Brain microvascular endothelial cell (primary cell): ENCODE measurements at regions not wholly inside any gene's neighbourhood (a gene's known extent, or its start where the extent isn't known, plus 50 kb on each side); places are given as distances from the start of the nearest gene placed in this dataset.

Source experiments
- DNase-seq: peaks from one replicate; pipeline ENCODE4 v3.0.0-alpha.2; 2020
- H3K27ac ChIP-seq: fragments of 250-450 bp; sonication (Bioruptor Pico); 2 replicates; pipeline ENCODE4 v1.5.1; 2020; ENCODE audit warnings: mild to moderate bottlenecking, moderate library complexity
- H3K27me3 ChIP-seq: fragments of 250-450 bp; sonication (Bioruptor Pico); replicated peaks from 2 replicates; pipeline ENCODE4 v1.5.1; 2020; ENCODE audit warnings: mild to moderate bottlenecking
- H3K36me3 ChIP-seq: fragments of 250-450 bp; sonication (Bioruptor Pico); replicated peaks from 2 replicates; pipeline ENCODE4 v1.5.1; 2020; ENCODE audit warnings: mild to moderate bottlenecking
- H3K4me3 ChIP-seq: 2 replicates; pipeline ENCODE4 v1.5.1; 2011; ENCODE audit warnings: low read depth, mild to moderate bottlenecking, control low read depth, low read length, moderate library complexity
- CTCF ChIP-seq: IDR thresholded peaks from 2 replicates; pipeline ENCODE4 v1.5.1; 2011; ENCODE audit warnings: low read depth, mild to moderate bottlenecking, moderate library complexity, low read length, control low read depth, inconsistent platforms; ENCODE audit errors: missing control alignments
- in situ Hi-C: cut with HindIII; loops from 2 replicates; pipeline ENCODE4 v1.10.0; 2017; ENCODE audit warnings: low sequenced_read_pairs, low pct_ligation_motif_present

DNA sequence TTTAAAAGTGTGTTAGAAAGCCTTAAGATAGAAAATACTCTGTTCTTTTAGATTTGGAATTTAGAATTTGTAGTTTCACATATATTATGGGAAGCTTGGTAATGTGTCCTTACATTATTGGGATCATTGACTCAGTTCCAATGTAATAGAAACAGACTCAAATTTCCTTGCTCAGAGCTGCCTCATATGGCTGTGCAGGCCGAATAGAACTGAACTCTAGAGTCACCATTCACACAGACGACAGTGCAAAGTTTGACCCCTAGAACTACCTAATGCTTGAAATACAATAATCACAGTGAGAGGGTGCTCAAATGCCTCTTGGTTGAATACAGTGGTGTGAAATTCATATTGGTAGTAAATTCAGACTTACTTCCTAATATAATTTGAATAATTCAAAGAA is 482.7 kb upstream of the CITED2 start:
- in situ Hi-C loops: no loop called here
- Histone ChIP-seq H3K27ac (no peak overlapping the region), H3K36me3 (no peaks in the 10 kb centered on the region), H3K27me3 (no peaks in the 10 kb centered on the region), H3K4me3 (no peak overlapping the region)
- TF ChIP-seq CTCF: no peak
- DNase-seq: no peak

DNA sequence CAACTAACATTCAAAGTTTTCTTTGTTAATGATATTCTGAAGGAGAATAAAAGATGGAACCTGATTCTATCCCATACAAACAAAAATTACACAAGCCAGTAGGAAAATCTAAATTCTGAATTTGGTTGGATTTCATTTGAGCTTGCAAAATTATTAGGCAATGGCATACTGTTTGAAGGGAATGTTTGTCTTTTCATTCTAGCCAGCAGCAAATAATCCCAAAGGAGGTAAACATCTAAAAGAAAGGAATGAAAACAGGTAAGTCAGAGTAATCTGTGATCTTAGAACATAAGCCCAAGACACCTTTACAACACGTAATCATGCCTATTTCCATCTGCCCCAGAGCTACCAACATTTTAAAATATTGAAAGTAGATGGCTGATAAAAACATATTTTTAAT is 482.1 kb upstream of the CITED2 start:
- H3K36me3 ChIP-seq: no peaks in the 10 kb centered on the region
- no peaks in the 10 kb centered on the region for H3K27me3 ChIP-seq
- DNase-seq: no peak
- H3K27ac ChIP-seq: no peak overlapping the region
- in situ Hi-C loops: no loop called here
- no peak for TF ChIP-seq CTCF
- no peak overlapping the region for H3K4me3 ChIP-seq

DNA sequence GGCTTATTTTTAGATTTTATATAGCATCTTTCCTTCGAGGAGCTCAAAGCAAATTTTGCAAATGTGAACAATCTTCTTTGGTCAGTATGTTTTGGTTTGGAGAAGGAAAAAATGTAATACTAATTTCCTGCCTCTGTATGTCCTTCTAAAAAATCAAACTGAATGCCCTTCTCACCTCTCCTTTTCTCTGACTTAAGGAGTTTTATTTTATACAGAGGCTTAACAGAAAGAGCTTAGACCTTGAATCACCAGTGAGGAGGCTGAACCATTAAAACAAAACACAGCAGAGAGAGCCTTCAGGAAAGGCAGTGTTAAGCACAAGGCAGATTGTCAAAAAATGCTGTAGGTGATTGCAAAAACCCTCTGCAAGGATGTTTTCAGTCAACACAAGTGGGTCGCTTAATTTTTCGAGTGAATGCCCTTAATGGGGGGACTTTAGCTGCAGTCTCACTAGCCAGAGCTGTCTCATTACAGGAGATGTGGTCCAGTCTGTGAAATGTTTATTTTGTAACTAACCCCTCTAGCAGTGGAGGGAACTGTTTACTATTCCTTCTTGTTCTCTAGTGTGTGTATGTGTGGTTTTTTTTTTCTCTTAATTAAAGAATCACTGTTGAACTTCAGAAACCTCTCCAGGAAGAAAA is 481.3 kb upstream of the CITED2 start:
- H3K4me3 ChIP-seq: no peak overlapping the region
- no peaks in the 10 kb centered on the region for H3K36me3 ChIP-seq
- H3K27me3 ChIP-seq: no peaks in the 10 kb centered on the region
- no peak overlapping the region for H3K27ac ChIP-seq
- in situ Hi-C loops: no loop called here
- TF ChIP-seq CTCF: no peak
- DNase-seq: peak; percentile 13

DNA sequence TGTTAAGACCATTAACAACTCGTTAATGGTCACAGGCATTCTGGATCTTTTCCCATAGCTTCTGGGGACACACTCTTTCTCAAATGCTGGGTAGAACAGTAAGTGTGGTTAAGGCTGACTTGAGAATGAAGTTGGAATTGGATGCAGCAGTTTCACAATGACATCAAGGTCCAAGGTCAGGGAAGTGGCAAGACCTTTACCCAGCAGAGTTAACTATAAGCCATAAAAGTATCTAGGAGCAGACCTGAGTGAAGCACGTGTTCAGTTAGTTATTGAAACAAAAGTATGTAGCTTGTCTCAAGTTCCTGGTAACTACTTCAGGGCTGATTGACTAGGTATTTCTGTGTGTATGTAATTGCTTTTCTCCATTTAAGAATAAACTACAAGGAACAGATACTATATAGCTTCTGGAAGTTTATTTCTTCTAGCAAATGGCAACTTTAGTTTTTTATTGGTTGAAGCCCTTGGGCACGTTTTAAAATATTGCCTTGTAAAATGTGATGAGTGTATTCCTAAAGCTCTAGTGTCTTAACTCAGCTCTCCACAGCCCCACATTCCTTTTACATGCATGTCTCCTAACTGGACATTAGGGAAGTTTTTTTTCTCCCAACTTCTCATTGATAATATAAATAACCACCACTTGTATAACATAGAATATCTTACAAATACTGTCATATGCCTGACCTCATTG is 479.0 kb upstream of the CITED2 start:
- peak overlapping the region; percentile 7 for H3K27ac ChIP-seq
- no peaks in the 10 kb centered on the region for H3K27me3 ChIP-seq
- H3K36me3 ChIP-seq: no peaks in the 10 kb centered on the region
- no peak for TF ChIP-seq CTCF
- no peak for DNase-seq
- H3K4me3 ChIP-seq: no peak overlapping the region
- in situ Hi-C loops: no loop called here

DNA sequence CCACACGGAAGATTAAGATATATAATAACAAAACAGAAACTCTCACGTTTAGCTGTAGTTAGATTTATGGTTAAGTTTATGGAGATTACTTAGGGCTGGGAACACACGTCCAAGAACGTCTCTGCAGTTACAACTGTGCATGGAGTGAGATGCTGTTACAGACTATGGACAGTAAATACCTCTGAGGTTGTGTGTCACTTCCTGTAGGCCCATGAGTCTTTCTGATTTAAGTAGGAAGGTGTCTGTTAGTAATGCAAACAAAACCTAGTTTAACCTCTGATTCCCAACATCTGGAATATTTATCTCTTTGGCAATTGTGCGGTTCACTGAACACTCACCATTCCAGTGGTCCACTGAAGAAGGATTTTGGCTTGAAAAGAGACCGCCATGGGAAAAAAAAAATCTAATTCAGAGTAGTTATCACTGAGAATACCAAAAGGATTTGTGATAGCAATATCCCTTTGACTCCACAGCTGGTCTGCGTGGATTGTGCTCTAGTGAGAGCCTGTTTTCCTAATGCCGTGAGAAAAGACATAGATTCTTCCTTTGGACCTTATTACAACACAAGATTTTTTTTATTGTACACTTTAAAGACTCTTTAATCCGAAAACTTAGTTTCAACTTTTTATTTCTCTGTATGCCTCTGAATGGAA is 478.2 kb upstream of the CITED2 start:
- DNase-seq: peak; percentile 56
- Histone ChIP-seq H3K27ac (peak overlapping the region; percentile 13), H3K27me3 (no peaks in the 10 kb centered on the region), H3K36me3 (no peaks in the 10 kb centered on the region), H3K4me3 (no peak overlapping the region)
- TF ChIP-seq CTCF: no peak
- in situ Hi-C loops: no loop called here
